ENCODE measurements at regions not wholly inside any gene's neighbourhood (a gene's known extent, or its start where the extent isn't known, plus 50 kb on each side); places are given as distances from the start of the nearest gene placed in this dataset.

DNA sequence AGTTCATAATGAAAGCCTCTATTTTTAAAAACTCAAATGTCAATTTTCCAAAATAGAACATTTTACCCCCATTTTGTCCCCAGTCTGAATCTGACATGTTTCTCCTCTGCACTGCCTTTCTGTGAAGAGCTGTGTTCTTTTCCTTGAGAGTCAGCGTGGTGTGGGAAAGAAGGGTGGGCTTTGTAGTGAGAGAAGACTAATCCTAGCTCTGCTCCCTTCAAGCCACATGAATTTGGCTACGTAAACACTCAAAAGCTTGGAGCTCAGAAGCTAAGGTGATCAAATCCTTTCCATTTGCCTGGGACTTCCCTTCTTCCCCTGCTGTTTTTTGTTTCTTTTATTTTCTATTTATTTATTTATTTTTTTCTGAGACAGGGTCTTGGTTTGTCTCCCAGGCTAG lies 598.5 kb downstream of the TLR4 start (continued):
- TF ChIP-seq, protein P1, sequence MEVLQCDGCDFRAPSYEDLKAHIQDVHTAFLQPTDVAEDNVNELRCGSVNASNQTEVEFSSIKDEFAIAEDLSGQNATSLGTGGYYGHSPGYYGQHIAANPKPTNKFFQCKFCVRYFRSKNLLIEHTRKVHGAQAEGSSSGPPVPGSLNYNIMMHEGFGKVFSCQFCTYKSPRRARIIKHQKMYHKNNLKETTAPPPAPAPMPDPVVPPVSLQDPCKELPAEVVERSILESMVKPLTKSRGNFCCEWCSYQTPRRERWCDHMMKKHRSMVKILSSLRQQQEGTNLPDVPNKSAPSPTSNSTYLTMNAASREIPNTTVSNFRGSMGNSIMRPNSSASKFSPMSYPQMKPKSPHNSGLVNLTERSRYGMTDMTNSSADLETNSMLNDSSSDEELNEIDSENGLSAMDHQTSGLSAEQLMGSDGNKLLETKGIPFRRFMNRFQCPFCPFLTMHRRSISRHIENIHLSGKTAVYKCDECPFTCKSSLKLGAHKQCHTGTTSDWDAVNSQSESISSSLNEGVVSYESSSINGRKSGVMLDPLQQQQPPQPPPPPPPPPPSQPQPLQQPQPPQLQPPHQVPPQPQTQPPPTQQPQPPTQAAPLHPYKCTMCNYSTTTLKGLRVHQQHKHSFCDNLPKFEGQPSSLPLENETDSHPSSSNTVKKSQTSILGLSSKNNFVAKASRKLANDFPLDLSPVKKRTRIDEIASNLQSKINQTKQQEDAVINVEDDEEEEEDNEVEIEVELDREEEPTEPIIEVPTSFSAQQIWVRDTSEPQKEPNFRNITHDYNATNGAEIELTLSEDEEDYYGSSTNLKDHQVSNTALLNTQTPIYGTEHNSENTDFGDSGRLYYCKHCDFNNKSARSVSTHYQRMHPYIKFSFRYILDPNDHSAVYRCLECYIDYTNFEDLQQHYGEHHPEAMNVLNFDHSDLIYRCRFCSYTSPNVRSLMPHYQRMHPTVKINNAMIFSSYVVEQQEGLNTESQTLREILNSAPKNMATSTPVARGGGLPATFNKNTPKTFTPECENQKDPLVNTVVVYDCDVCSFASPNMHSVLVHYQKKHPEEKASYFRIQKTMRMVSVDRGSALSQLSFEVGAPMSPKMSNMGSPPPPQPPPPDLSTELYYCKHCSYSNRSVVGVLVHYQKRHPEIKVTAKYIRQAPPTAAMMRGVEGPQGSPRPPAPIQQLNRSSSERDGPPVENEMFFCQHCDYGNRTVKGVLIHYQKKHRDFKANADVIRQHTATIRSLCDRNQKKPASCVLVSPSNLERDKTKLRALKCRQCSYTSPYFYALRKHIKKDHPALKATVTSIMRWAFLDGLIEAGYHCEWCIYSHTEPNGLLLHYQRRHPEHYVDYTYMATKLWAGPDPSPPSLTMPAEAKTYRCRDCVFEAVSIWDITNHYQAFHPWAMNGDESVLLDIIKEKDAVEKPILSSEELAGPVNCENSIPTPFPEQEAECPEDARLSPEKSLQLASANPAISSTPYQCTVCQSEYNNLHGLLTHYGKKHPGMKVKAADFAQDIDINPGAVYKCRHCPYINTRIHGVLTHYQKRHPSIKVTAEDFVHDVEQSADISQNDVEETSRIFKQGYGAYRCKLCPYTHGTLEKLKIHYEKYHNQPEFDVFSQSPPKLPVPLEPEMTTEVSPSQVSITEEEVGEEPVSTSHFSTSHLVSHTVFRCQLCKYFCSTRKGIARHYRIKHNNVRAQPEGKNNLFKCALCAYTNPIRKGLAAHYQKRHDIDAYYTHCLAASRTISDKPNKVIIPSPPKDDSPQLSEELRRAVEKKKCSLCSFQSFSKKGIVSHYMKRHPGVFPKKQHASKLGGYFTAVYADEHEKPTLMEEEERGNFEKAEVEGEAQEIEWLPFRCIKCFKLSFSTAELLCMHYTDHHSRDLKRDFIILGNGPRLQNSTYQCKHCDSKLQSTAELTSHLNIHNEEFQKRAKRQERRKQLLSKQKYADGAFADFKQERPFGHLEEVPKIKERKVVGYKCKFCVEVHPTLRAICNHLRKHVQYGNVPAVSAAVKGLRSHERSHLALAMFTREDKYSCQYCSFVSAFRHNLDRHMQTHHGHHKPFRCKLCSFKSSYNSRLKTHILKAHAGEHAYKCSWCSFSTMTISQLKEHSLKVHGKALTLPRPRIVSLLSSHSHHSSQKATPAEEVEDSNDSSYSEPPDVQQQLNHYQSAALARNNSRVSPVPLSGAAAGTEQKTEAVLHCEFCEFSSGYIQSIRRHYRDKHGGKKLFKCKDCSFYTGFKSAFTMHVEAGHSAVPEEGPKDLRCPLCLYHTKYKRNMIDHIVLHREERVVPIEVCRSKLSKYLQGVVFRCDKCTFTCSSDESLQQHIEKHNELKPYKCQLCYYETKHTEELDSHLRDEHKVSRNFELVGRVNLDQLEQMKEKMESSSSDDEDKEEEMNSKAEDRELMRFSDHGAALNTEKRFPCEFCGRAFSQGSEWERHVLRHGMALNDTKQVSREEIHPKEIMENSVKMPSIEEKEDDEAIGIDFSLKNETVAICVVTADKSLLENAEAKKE (CRISPR knock-in tag; IDR thresholded peaks at IDR 0.05): no peak
- TF ChIP-seq, protein P2, sequence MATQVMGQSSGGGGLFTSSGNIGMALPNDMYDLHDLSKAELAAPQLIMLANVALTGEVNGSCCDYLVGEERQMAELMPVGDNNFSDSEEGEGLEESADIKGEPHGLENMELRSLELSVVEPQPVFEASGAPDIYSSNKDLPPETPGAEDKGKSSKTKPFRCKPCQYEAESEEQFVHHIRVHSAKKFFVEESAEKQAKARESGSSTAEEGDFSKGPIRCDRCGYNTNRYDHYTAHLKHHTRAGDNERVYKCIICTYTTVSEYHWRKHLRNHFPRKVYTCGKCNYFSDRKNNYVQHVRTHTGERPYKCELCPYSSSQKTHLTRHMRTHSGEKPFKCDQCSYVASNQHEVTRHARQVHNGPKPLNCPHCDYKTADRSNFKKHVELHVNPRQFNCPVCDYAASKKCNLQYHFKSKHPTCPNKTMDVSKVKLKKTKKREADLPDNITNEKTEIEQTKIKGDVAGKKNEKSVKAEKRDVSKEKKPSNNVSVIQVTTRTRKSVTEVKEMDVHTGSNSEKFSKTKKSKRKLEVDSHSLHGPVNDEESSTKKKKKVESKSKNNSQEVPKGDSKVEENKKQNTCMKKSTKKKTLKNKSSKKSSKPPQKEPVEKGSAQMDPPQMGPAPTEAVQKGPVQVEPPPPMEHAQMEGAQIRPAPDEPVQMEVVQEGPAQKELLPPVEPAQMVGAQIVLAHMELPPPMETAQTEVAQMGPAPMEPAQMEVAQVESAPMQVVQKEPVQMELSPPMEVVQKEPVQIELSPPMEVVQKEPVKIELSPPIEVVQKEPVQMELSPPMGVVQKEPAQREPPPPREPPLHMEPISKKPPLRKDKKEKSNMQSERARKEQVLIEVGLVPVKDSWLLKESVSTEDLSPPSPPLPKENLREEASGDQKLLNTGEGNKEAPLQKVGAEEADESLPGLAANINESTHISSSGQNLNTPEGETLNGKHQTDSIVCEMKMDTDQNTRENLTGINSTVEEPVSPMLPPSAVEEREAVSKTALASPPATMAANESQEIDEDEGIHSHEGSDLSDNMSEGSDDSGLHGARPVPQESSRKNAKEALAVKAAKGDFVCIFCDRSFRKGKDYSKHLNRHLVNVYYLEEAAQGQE (IDR thresholded peaks at IDR 0.05; ENCODE audit: unreplicated experiment): no peak

DNA sequence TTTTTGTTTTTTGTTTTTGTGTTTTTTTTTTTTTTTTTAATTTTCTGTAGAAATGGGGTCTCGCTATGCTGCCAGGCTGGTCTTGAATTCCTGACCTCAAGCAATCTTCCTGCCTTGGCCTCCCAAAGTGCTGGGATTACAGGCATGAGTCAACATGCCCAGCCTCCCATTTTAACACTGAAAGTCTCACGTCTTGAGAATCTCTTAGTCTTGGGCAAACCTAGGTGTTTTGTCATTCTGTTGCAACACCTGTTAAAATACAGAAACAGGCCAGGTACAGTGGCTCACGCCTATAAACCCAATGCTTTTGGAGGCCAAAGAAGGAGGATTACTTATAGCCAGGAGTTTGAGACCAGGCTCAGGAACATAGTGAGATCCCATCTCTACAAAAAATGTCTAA lies 599.0 kb downstream of the TLR4 start:
- H3K4me2 ChIP-seq: no peak overlapping the region
- H3K27ac ChIP-seq (ENCODE audit: low read depth): no peak overlapping the region
- peaks cover 57% of the 10 kb centered on the region for H3K9me3 Mint-ChIP-seq
- no peaks in the 10 kb centered on the region for H3K79me2 ChIP-seq (replicated peaks; ENCODE audit: insufficient read depth)
- no peaks in the 10 kb centered on the region for H3K27me3 ChIP-seq (ENCODE audit: insufficient read depth)
- H3K4me1 Mint-ChIP-seq: no peaks in the 10 kb centered on the region
- H3K4me3 Mint-ChIP-seq: no peak overlapping the region
- ATAC-seq: no peak
- H3F3A ChIP-seq (replicated peaks; ENCODE audit: low read depth): no peaks in the 10 kb centered on the region
- H3K4me3 ChIP-seq: no peak overlapping the region
- H4K20me1 ChIP-seq (replicated peaks; ENCODE audit: insufficient read depth): no peaks in the 10 kb centered on the region
- no peaks in the 10 kb centered on the region for H3K27me3 Mint-ChIP-seq (ENCODE audit: insufficient read depth, low read depth, poor library complexity)
- no peak overlapping the region for H2AFZ ChIP-seq
- peaks cover 4% of the 10 kb centered on the region; the same call in 1 of the 2 replicates for H3K9me2 ChIP-seq (ENCODE audit: insufficient read depth)
- H3K4me1 ChIP-seq (ENCODE audit: insufficient read depth): no peaks in the 10 kb centered on the region
- no peak overlapping the region for H3K27ac Mint-ChIP-seq
- no peak for DNase-seq (ENCODE audit: low spot score)
- peaks cover 3% of the 10 kb centered on the region; the same call in 1 of the 3 replicates for H3K36me3 Mint-ChIP-seq (ENCODE audit: low read depth)
- no peaks in the 10 kb centered on the region for H3K36me3 ChIP-seq (ENCODE audit: insufficient read depth)
- TF ChIP-seq, protein P2 (IDR thresholded peaks at IDR 0.05; ENCODE audit: unreplicated experiment): no peak
- no peak for TF ChIP-seq ZNF331 (CRISPR knock-in tag; IDR thresholded peaks at IDR 0.05; ENCODE audit: low read depth)

Data from GM23338 (cell line).